ENCODE measurements at regions not wholly inside any gene's neighbourhood (a gene's known extent, or its start where the extent isn't known, plus 50 kb on each side); places are given as distances from the start of the nearest gene placed in this dataset.

GRCh38 chr3:160171813-160172212 lies 53.4 kb upstream of the C3orf80 start:
- no peak for TF ChIP-seq CTCF (IDR thresholded peaks at IDR 0.05; ENCODE audit: low read depth, low read length)
- no peak for DNase-seq (ENCODE audit: extremely low read depth, low read depth)

DNA sequence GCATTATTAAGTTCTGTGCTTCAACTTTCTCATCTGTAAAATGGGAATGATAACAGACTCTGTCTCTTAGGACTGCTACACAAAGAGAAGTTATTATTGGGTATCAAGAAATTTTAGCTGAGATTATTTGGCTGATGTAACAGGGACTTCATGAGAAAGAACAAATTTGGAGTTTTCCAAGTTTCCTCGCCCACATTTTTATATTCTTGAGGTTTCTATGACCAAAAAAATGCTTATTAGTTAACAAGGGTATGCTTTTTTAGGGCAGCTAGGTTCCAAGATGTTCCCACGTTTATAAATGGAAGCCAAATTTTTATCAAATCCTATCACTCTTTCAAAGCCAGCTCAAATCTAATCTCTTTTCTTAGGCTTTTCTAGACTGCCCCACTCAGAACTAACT lies 50.6 kb upstream of the C3orf80 start:
- TF ChIP-seq CTCF (IDR thresholded peaks at IDR 0.05; ENCODE audit: low read depth, low read length): no peak
- DNase-seq (ENCODE audit: extremely low read depth, low read depth): no peak
